CD4-positive, alpha-beta T cell treated with Interleukin-15 for 4 hours (primary cell): ENCODE measurements at regions not wholly inside any gene's neighbourhood (a gene's known extent, or its start where the extent isn't known, plus 50 kb on each side); places are given as distances from the start of the nearest gene placed in this dataset.
"Not testable (repeated sequence)": the region's sequence is repeated elsewhere in the genome, so short reads cannot be mapped to it uniquely, and the experiment has no call there.

Experiments
- DNase-seq: peaks from one replicate; pipeline ENCODE4 v3.0.0-alpha.2; 2020; ENCODE audit warnings: low spot score

- DNase-seq = no peak
These were observed 384.5 kb downstream of the SMOC2 start for GRCh38 chr6:168825226-168826077.

DNA sequence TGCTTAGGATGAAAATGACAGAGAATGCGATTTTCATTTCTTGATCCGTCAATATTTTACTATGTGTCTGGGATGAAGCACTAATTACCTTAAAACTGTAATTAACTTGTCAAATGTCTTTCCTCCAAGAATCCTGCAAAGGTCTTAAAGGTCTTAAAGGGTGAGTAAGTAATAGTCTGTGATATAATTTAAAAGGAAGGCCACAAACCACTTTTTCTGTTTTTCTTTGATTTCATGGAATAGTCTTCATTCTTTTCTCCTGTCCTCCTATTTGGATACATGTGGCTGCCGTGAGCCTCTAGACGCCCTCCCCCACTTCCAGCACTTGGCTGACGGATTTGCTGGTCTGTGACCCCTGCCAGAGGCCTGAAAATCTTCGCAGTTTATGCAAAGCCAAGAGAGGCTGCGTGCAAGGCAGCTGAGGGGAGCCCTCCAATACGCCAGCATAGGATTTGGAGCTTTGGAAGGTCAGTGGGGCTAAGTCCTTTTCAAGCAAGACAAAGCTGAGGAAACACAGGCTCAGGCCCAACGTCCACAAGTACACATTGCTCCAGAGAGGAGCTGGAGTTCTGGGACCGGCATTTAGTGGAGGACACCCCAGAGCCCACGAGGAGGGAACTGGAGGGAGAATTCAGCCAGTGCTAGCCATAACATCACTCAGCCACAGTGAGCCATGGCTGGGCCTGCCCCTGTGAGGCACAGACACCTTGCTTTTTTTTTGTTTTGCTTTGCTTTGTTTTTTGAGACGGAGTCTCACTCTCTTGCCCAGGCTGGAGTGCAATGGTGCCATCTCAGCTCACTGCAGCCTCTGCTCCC lies 382.6 kb downstream of the SMOC2 start:
- no peak for DNase-seq

DNA sequence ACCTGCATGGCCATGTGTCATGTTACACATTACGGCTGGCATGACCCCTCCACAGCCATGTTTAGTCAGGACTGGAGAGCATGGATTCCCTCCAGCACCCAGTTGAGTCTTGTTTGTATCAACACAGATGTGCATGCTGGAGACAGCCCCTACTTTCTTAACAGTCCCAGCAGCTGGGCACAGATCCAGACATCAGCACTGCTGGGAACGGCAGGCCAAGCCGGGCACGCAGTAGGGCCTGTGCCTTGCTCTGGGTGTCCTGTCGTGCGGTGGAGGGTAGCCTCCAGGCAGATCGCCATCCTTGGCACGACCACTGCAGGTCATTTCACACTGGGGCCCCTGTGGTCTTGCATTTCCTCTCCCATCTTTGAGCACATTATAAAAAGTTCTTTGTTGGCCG lies 381.4 kb downstream of the SMOC2 start:
- DNase-seq = no peak

DNA sequence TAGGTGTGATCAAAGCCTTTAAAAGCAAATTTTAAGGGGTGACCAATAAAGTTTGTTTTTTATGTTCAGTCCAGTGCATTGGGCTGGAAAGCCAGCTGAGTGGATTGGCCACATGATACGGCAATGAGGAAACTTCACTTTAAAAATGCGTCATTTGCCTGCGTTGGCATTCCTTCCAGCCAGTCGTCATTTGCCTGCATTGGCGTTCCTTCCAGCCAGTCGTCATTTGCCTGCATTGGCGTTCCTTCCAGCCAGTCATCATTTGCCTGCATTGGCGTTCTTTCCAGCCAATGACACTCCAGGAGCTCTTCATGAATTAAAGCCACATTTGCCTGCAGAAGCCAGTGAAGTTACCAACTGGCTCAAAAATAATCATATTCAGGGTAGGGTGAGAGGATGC lies 378.6 kb downstream of the SMOC2 start:
- DNase-seq = no peak

DNA sequence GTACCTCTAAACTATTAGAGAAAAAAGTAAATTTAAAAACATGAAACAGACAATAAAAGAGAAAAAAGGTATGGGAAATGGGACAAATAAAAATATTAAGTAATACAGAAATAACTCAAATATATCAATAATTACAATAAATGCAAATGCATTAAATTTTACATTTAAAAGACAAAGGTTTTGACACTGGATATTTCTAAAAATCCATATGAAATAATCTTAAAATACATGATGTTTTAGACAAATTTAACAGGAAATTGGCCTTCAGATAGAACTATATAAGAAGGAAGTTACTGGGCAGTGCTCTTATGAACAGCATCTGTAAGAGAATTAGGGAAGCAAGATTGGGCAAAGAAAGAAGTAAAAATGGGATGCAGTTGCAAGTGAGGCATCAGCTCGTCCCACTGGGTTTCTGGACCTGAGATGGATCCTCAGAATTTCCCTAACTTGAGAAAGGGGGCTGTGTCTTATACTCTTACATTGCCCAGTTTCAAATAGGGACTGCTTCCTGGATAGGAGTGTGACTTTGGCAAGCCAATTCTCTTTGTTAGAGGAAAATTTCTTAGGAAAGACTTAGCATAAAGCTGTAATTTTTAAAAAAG lies 376.7 kb downstream of the SMOC2 start:
- DNase-seq = no peak

DNA sequence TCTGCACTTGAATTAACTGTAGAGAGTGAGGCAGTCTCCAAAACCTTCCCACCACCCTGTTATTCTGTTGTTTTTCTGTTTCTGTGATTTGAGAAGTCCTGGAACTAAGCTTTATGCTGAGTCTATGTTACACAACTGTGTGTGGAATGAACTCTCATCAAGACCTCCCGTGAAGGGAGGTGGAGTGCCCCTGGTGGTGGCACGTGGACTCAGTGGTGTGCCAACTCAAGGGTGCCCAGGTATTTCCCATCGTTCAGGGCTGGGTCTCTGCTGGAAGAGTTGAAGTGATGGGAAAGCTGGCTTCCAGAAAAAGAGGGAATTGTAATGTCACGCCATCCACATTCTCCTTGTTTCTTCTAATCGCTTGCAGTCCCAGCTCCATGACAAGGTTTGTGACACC lies 374.2 kb downstream of the SMOC2 start:
- no peak for DNase-seq

DNA sequence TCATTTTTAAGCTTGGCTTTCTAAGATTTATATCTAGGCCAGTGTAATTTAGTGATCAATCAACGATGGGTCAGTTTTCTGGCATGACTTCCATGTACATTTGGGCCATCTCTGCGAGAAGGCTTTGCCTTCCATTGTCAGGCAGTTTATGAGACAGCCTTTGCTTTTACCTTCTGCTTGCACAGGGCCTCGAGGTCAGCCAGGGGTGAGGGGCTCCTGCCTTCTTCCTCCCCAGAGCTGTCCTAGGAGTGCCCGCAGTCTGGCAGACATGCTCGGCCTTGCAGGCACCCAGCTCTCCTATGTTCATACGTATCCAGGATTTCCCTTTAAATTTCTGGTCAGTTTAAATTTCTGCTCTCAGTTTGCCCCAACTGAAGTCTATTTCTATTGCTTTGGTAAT lies 367.2 kb downstream of the SMOC2 start:
- no peak for DNase-seq

- DNase-seq = no peak
These were observed 363.3 kb downstream of the SMOC2 start for GRCh38 chr6:168804331-168804730.

DNA sequence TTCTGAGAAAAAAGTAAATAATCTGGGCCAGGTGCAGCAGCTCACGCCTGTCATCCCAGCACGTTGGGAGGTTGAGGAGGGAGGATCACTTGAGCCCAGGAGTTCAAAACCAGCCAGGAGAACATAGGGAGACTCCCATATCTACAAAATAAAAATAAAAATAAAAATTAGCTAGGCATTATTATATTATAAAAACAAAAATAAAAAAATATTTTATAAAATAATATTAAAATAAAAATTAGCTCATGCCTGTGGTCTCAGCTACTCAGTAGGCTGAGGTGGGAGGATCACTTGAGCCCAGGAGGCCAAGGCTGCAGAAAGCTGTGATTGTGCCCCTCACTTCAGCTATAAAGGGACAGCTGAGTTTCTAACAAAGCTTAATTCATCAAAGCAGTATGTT lies 362.9 kb downstream of the SMOC2 start:
- no peak for DNase-seq

- no peak for DNase-seq
These were observed 358.1 kb downstream of the SMOC2 start for GRCh38 chr6:168799067-168799466.

DNA sequence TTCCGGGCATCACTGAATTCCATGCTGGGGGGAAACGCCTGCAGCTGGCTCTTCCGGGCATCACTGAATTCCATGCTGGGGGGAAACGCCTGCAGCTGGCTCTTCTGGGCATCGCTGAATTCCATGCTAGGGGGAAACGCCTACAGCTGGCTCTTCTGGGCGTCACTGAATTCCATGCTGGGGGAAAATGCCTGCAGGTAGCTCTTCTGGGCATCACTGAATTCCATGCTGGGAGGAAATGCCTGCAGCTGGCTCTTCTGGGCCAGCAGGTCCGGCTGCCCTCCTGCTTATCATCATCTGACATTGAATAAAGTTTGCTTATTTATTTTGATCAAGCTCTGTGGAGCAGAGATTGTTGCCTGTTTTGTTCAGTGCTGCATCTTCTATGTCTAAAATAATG lies 355.1 kb downstream of the SMOC2 start:
- DNase-seq = no peak

GRCh38 chr6:168795611-168796010 lies 354.6 kb downstream of the SMOC2 start:
- not testable (repeated sequence) for DNase-seq

- no peak for DNase-seq
These were observed 353.5 kb downstream of the SMOC2 start for GRCh38 chr6:168794491-168794890.

GRCh38 chr6:168793649-168794048 lies 352.7 kb downstream of the SMOC2 start:
- no peak for DNase-seq

- DNase-seq = no peak
These were observed 350.9 kb downstream of the SMOC2 start for GRCh38 chr6:168791917-168792316.

- no peak for DNase-seq
These were observed 348.7 kb downstream of the SMOC2 start for GRCh38 chr6:168789699-168790098.

DNA sequence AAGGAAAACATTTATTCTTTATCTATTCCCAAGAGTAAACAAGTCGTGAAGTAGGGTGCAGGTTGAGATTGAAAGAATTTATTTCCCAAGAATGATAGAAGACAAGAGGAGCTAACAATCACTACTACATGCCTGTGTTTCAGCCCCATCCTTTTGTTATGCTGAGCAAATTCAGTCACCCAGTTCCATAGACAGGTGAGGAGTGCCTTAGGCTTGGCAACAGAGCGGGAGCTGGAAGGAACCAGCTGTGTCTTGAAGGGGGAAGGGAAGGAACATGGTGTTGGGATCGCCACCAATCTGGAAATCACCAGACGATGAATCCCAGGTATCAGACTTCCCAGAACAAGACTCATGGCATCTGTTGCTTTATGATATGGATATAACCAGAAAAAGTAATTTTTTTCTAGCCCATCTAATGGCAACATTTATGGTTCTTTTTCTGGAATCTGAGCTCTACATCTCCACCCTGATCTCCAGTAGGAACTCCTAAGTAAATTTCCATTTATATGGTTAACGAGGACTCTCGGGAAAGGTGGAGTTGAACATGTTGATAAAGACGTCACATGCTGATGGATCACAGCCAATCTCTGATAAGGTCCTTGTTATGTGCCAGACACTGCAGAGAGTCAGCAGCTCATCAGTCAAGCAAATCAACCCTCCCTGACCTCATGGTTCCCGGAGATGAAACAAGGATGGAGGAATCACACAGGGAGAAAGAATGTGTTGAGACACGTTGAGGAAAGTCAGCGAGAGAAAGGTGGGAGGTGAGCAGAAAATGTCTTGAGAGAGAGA lies 344.9 kb downstream of the SMOC2 start:
- DNase-seq = no peak

DNA sequence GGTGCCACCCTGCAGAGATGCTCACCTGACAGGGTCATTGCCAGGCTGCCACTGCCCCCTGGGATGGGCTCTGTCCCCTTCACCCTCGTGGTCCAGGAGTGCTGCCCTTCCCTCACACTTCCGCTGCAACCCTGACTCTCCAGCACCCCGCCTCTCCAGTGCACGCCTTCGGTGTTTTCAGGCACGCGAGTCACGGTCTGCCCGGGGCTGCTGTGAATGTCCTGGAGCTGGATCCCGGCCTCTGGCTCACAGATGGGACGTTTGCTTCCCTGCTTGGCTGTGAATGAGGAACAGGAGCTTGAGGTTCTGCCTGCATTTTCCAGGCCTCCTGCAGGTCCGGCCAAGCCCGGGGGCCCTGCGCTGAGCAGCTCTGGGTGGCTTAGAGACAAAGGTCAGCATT lies 343.4 kb downstream of the SMOC2 start:
- no peak for DNase-seq

DNA sequence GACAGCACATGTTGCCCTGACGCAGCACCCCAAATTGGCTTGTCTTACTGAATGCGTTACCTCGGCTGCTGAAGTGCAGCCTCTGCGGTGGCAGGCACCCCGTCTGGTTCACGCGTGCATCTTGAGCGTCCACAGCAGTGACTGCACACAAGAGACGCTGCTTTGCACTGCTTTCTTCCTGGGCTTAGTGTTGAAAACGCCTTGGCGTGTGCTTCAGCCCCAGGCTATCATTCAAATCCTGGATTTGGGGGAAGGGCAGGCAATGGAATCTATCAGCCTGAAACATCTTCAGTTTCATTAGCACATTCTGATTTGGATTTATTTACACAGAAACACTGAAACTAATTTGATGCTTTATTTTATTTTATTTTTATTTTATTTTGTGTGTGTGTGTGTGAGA lies 342.7 kb downstream of the SMOC2 start:
- no peak for DNase-seq

DNA sequence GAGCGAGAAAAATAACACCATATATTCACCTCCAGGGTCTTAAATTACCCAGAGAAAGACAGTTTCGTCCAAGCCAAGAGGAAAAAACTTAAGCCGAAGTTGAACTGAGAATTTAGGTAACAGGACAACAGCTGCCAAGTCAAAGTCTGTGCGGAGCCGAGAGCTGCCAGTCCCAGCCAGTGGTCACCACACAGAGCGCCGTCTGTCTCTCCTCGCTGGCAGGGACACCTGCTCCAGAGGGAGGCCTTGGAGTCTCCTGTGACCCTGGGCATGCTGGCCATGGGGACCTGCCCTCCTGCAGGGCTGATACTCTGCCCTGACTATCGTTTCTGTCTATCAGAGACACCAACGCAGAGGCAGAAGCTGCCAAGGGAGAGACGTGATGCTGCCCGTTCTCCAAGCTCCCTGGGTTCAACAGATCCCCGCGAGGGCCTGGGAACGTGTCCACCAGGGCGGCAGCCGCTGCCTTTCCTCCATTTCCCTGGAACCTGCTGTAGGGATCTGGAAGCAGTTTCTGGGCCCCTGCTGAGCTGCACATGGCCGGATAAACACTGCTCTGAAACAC lies 341.3 kb downstream of the SMOC2 start:
- DNase-seq = no peak

DNA sequence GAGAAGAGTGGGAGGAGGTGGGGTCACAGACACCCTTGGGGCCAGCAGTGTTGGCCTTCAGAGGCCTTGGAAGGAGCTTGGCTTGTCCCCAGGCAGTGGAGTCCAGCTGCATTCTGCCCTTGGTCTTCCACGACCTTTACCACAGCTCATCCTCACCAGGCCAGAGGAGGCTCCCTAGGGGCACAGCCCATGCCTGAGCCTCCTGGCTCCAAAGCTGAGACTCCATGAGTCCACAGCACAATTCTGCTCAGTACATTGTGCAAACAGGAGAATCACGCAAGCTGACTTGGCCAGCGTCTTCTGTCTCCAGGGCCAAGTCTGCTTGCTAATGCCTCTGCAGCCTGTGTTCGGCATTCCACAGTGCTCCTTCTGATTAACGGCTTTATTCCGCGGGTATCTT lies 337.2 kb downstream of the SMOC2 start:
- DNase-seq = no peak

DNA sequence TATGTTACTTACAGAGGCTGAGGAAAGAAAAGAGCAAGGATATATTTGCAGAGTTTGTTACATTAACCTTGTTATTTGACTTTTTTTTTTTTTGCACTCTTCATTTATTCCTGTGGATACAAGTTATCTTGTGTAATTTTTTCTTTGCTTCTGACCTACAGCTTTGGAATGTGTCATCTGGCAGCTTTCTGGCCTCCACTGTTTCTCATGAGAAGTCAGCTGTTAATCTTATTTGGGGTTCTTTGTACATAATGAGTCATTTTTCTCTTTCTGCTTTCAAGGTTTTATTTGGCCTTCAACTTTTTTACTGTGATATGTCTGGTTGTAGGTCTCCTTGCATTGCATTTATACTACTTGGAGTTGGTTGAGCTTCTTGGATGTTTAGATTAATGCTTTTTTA lies 333.4 kb downstream of the SMOC2 start:
- no peak for DNase-seq
